Hematopoietic multipotent progenitor cell (in vitro differentiated cells): ENCODE measurements at regions not wholly inside any gene's neighbourhood (a gene's known extent, or its start where the extent isn't known, plus 50 kb on each side); places are given as distances from the start of the nearest gene placed in this dataset.

Experiments
- DNase-seq, 3 donors: peaks; one replicate each; pipeline ENCODE4 v3.0.0-alpha.2; 2011 to 2015; ENCODE audit warnings: low read depth in 2 of 3, low spot score in 2 of 3

DNA sequence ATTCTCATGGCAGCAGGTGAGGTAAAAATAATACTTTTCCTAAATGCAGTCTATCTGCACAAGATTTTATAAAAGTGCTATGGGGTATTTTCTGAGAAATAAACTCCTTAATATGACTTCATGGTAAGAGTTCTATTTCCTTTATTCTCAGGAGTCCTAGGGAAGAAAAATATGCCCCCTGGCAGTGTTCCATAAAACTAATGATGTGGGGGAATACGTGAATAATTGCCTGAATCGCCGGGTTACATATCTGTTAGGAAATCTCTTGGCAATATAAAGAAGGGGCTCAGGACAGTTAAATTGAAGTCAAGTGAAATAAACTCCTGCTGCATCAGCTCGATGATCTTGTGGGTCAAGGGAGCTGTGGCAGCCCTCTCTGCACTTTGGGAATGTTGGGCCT is 229.7 kb downstream of the MAFB start:
- no peak for DNase-seq

- no peak for DNase-seq
Observed at GRCh38 chr20:40457404-40457803, 231.6 kb downstream of the MAFB start.

GRCh38 chr20:40452758-40453157 is 236.3 kb downstream of the MAFB start:
- no peak for DNase-seq

GRCh38 chr20:40451552-40451951 is 237.5 kb downstream of the MAFB start:
- DNase-seq = no peak

GRCh38 chr20:40449974-40450616 is 238.9 kb downstream of the MAFB start:
- DNase-seq = no peak

- DNase-seq = no peak
Observed at GRCh38 chr20:40449144-40449690, 239.8 kb downstream of the MAFB start.

GRCh38 chr20:40446888-40447287 is 242.1 kb downstream of the MAFB start:
- no peak for DNase-seq

GRCh38 chr20:40444516-40444915 is 244.5 kb downstream of the MAFB start:
- DNase-seq = no peak

DNA sequence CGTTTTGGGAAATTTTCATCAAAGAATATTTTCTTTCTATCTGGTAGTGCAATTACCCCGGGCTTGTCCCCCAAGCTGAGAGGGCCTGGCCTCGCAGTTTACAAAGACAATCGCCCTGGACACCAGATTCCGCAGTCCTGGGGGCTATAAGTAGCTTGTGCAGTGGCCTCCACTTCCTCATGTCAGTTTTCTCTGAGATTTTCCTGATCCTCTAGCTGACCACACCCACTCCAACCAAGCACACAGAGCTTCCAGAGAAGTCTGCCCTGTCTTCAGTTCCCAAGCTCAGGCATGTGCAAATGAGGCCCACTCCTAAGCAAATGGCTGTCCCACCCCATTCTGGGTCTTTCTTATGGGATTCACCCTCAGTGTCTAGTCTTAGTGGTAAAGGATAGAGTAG is 245.3 kb downstream of the MAFB start:
- no peak for DNase-seq

- DNase-seq = no peak
Observed at GRCh38 chr20:40442181-40442963, 246.7 kb downstream of the MAFB start.

DNA sequence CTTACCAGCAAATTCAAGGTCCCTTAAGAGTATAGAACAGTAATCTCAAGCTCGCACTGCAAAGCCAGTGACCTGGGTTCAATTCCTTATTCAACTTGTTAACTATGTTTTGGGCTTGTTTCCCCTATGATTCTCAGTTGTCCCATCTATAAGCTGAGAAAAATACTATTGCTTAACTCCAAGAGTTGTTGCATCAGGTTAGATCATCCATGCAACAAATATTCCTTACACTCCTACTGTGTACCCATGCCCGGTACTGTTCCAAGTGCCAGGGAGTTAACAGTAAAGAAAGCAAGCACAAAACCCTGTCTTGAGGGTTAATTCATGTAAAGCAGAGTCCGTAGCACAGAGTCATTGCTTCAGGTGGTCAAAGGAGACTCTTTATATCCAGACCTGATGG is 247.3 kb downstream of the MAFB start:
- no peak for DNase-seq

DNA sequence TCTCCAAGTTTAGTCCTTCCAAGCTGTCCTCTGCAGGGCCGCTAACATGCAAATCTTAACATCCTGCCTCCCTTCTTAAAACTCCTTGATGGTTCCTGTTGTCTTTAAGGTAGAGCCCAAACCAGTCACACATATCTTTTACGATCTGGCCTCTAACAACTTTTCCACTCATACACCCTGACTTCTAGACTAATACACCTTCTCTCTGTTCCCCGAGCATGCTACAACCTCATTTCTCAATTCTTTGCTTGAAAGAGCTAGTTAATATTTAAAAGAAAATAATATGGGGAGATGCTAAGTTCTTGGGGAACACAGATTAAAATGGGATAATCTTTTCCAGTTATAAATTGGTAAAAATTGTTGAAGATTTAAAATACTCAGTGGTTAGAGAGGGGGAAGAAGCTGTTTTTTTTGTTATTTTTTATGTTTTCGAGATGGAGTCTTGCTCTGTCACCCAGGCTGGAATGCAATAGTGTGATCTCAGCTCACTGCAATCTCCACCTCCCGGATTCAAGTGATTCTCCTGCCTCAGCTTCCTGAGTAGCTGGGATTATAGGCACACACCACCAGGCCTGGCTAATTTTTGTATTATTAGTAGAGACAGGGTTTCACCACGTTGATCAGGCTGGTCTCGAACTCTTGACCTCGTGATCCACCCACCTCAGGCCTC is 250.7 kb downstream of the MAFB start:
- no peak for DNase-seq

DNA sequence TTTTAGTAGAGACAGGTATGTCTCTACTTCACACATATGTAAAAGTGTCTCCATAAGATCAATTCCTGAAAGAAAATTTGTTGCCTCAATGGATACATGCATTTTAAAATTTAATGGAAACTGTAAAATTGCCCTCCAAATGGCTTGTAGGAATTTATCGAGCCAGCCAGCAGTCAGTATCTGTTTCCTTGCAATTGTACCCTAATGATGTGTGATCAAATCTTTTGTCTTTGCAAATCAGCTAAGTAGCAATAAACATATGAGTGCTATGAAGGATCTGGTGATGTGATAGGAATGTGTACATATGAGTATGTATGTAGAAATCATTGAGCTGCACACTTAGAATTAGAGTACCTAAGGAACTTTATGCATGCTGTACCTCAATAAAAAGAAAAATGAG is 253.0 kb downstream of the MAFB start:
- no peak for DNase-seq

- DNase-seq = no peak
Observed at GRCh38 chr20:40435146-40435895, 253.7 kb downstream of the MAFB start.

DNA sequence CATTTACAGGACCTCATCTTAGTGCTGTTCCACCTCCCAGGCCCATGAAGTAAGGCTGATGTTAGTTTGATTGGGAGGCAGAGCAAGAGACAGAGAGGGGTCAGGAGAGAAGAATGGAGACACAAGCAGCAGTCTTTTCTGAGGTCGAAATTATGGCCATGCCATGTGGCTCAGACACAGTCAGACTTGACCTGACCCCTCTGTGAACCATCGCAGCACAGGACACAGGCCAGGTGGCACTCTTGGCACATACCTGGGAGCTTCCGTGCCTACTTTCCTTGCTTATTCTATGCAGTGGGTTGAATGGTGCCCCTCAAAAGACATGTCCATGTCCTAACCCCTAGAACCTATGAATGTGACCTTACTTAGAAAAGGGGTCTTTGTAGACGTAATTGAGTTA is 254.9 kb downstream of the MAFB start:
- DNase-seq = no peak

- DNase-seq = no peak
Observed at GRCh38 chr20:40433341-40433861, 255.6 kb downstream of the MAFB start.

DNA sequence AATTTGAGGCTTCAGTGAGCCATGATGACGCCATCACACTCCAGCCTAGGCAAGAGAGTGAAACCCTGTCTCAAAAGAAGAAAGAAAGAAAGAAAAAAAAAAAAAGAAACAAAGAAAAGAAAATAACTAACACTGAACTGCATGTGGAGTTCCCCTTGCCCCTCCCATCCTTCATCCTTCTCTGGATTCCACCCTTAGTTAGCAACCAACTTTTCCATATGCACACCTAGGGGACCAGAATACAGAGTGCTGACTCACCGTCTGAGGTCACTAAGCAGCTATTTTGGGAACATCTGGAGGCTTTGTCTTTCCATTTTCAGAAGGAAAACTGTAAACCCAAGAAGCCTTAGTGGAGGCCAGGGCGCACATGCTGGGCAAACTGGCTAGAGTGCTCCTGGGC is 257.4 kb downstream of the MAFB start:
- no peak for DNase-seq

- no peak for DNase-seq
Observed at GRCh38 chr20:40431112-40431511, 257.9 kb downstream of the MAFB start.

DNA sequence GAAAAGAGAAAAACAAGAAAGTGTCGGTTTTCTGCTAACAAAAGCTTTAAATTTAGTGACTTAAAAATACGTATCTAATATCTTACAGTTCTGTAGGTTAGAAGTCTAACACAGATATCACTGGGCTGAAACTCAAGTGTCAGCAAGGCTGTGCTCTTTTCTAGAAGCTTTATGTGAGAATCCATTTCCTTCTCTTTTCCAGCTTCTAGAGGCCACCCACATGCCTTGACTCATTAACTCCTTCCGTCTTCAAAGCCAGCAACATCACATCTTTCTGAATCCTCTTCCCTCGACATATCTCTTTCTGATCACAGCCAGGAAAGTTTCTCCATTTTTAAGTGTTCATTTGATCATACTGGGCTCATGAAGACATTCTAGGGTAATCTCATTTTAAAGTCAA is 262.0 kb downstream of the MAFB start:
- no peak for DNase-seq

- no peak for DNase-seq
Observed at GRCh38 chr20:40424695-40425094, 264.3 kb downstream of the MAFB start.

DNA sequence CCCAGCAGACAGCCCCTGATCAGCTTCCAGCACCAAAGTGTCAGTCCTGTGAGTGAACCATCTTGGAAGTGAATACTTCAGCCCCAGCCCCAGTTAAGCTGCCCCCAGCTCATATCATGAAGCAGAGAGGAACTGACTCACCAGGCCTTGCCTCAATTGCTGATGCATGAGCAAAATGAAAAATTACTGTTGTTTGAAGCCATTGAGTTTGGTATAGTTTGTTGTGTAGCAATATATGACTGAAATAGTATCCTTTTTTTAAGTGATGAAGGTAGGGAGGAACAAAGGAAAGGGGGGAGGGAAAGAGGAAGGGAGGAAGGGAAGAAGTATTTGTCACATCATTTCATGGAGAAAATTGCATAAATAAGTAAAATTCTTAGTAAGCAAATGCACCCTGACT is 266.4 kb downstream of the MAFB start:
- no peak for DNase-seq
